ENCODE measurements at regions not wholly inside any gene's neighbourhood (a gene's known extent, or its start where the extent isn't known, plus 50 kb on each side); places are given as distances from the start of the nearest gene placed in this dataset.
"Not testable (repeated sequence)": the region's sequence is repeated elsewhere in the genome, so short reads cannot be mapped to it uniquely, and the experiment has no call there.

DNA sequence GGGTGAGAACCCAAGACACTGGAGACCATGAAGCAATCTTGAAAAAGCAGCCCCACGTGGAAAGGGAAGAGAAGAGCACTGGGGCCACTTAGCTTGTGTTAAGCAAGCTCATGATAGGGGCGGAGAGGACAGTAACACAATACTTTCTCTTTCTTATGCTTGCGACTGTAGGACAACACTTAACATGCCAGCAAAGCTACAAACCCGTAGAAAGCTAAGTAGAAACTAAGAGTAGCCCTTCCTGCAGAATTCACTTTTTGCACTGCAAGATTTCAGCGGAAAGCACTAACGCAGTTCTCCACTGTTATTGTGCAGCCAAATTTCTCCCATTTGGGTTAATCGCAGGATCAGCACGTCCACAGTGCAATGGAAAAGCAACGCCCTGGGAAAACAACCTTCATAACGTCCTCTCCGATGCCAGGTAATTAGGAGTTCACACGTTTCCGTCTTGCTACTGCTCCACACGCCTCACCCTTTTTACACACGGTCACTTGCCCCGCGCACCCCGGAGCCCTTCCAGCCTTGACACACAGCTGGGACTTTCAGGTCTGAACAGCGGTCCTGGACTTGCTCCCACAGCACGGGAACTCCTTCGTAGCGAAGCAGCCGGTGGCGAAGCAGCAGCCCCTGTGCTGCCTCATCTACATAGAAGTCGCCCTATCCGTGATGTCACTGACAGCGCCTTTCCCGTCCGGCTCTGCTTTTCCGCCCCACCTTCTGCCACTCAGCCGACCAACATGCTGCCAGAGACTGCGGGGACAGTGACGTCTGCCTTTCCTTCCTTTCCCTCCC, 148.6 kb downstream of the PPIAL4G start:
- peak overlapping the region; percentile 56 to 81 (median 65) for H3K27ac ChIP-seq
- under 1% methylated on average over 33 of the region's 33 CpGs for WGBS (ENCODE audit: insufficient coverage, low coverage, low lambda C conversion rate, missing lambda C conversion rate)
- H3K9me3 ChIP-seq = no peaks in the 10 kb centered on the region
- peak overlapping the region; percentile 39 to 58 (median 52) for H3K4me3 ChIP-seq
- intact Hi-C loops (cut with DNase I) = no loop called here
- TF ChIP-seq, protein P1, sequence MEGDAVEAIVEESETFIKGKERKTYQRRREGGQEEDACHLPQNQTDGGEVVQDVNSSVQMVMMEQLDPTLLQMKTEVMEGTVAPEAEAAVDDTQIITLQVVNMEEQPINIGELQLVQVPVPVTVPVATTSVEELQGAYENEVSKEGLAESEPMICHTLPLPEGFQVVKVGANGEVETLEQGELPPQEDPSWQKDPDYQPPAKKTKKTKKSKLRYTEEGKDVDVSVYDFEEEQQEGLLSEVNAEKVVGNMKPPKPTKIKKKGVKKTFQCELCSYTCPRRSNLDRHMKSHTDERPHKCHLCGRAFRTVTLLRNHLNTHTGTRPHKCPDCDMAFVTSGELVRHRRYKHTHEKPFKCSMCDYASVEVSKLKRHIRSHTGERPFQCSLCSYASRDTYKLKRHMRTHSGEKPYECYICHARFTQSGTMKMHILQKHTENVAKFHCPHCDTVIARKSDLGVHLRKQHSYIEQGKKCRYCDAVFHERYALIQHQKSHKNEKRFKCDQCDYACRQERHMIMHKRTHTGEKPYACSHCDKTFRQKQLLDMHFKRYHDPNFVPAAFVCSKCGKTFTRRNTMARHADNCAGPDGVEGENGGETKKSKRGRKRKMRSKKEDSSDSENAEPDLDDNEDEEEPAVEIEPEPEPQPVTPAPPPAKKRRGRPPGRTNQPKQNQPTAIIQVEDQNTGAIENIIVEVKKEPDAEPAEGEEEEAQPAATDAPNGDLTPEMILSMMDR (IDR thresholded peaks at IDR 0.05) = no peak
- peak; percentile 88 for TF ChIP-seq POLR2A (IDR thresholded peaks at IDR 0.05)
- H3K27me3 ChIP-seq = no peaks in the 10 kb centered on the region
- no peaks in the 10 kb centered on the region for H3K36me3 ChIP-seq
- H3K4me1 ChIP-seq = peaks cover 0 to 7% (median 0%) of the 10 kb centered on the region in 4 donors
- DNase-seq (peak; percentile 81 to 87 (median 87)), ATAC-seq (peak; percentile 81 to 92 (median 91))

DNA sequence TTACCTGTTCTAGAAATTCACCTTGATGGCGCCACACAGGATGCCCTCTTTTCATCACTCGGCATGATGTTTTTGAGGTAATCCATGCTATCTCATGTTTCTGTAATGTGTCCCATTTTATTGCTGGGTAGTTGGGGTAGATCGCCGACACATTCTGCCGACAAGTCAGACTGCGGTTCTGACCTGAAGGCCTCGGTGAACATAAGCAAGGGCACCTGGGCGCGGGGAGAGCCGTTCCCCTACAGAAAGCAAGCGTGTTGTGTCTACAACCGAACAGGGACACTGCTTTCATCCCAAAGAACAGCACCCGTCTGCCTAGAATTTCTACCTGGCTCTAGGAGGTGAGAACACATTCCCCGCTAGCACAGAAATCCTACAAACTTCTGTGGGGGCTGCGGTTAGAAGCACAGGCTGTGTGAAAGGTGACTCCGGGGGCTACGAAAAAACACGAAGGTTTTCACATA, 149.2 kb downstream of the PPIAL4G start:
- H3K4me1 ChIP-seq = peaks cover 0 to 7% (median 0%) of the 10 kb centered on the region in 4 donors
- no peak for TF ChIP-seq POLR2A (IDR thresholded peaks at IDR 0.05)
- TF ChIP-seq, protein P1 (IDR thresholded peaks at IDR 0.05) = no peak
- peak overlapping the region; percentile 56 to 81 (median 65) for H3K27ac ChIP-seq
- no peak for DNase-seq
- WGBS (ENCODE audit: insufficient coverage, low coverage, low lambda C conversion rate, missing lambda C conversion rate) = 3% methylated on average over 18 of the region's 18 CpGs
- intact Hi-C loops (cut with DNase I) = no loop called here
- H3K27me3 ChIP-seq = no peaks in the 10 kb centered on the region
- ATAC-seq = peak in 2 of 4 donors; percentile 5 to 11
- peak overlapping the region; percentile 39 to 58 (median 52) for H3K4me3 ChIP-seq
- no peaks in the 10 kb centered on the region for H3K9me3 ChIP-seq
- H3K36me3 ChIP-seq = no peaks in the 10 kb centered on the region

DNA sequence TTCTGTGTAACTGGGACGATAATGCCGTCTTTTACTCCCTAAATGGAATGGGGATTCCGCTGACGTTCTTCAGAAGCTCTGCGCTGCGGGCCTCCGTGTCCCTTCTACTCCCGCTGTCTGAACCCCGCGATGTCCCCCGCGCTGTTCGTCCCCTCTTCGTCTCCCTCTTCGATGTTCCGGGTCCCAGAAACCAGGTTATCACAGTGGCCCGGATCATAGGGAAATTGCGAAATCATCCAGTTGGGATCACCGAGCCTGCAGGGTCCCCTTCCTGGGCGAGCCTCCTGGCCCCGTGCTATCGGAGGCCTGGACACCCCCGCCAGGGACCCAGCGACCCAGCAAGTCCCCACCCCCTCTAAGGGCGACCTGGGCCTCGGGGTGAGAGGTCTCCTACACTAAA, 154.2 kb downstream of the PPIAL4G start:
- ATAC-seq (no peak), DNase-seq (no peak)
- Histone ChIP-seq H3K27ac (no peak overlapping the region), H3K27me3 (no peaks in the 10 kb centered on the region), H3K4me1 (peaks cover 0 to 4% (median 0%) of the 10 kb centered on the region in 4 donors), H3K4me3 (no peak overlapping the region), H3K9me3 (no peaks in the 10 kb centered on the region), H3K36me3 (no peaks in the 10 kb centered on the region)
- 22% methylated on average over 13 of the region's 26 CpGs for WGBS (ENCODE audit: insufficient coverage, low coverage, low lambda C conversion rate, missing lambda C conversion rate)
- no peak for TF ChIP-seq POLR2A (IDR thresholded peaks at IDR 0.05)
- TF ChIP-seq, protein P1 (IDR thresholded peaks at IDR 0.05) = no peak
- intact Hi-C loops (cut with DNase I) = no loop called here

DNA sequence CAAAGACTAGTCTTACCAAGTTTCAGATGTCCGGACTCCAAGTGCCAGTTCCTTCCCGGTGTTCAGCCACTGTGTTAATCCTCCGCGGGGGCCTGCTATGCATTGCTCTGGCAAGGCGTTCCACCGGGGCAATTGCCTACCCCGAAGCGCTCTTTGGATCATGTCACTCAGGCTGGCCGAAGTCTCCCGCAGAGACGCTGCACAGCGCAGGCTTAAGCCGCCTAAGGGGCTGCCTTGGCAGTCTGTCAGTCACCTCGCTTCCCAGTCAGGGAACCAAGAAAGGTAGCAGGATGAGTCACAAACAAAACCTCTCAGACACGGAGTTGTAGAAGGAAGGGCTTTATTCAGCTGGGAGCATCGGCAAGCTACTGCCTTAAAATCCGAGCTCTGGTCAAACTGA, 158.1 kb downstream of the PPIAL4G start:
- DNase-seq; H3K27ac ChIP-seq; ATAC-seq; H3K36me3 ChIP-seq; H3K4me3 ChIP-seq; H3K9me3 ChIP-seq; H3K4me1 ChIP-seq; intact Hi-C loops (cut with DNase I); H3K27me3 ChIP-seq: not testable (repeated sequence)
- WGBS (ENCODE audit: insufficient coverage, low coverage, low lambda C conversion rate, missing lambda C conversion rate) = 90% methylated on average over 15 of the region's 17 CpGs

DNA sequence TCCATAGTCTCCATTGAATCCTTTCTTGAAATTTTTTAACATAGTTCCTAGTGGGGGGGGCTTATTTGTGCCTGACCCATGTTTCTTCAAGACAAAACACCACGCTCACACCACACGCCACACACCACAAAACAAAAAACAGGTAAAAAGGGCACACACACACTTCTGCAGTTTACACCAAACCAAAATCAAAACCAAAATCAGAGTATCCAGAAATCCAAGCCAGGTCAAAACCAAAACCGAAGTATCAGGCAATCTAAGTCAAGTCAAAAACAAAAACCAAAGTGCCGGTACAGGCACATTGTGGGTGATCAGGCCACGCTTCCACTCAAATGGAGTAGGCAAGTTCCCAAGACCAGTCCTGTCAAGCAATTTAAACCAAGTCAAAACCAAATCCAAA, 158.6 kb downstream of the PPIAL4G start:
- 92% methylated on average over 5 of the region's 5 CpGs for WGBS (ENCODE audit: insufficient coverage, low coverage, low lambda C conversion rate, missing lambda C conversion rate)
- DNase-seq; ATAC-seq; H3K36me3 ChIP-seq; H3K9me3 ChIP-seq; intact Hi-C loops (cut with DNase I); H3K4me3 ChIP-seq; H3K27me3 ChIP-seq; H3K27ac ChIP-seq; H3K4me1 ChIP-seq: not testable (repeated sequence)

DNA sequence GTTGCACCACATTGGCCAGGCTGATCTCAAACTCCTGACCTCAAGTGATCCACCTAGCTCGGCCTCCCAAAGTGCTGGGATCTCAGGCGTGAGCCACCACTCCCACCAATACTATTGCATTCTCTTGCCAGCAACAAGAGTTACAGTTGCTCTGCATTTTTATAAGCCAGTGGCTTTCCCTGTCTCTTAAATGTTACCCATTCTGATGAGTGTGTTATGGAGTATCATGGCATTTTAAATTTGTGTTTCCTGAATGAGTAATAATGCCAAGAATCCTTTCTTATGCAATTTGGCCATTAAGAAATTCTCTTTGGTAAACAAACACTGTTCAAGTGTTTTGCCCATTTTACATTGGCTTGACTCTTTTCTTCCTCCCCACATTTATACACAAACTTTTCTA, 163.0 kb downstream of the PPIAL4G start:
- DNase-seq; H3K36me3 ChIP-seq; intact Hi-C loops (cut with DNase I); H3K4me1 ChIP-seq; H3K4me3 ChIP-seq; H3K9me3 ChIP-seq; ATAC-seq; H3K27ac ChIP-seq: not testable (repeated sequence)
- WGBS (ENCODE audit: insufficient coverage, low coverage, low lambda C conversion rate, missing lambda C conversion rate) = 77% methylated on average over 2 of the region's 2 CpGs
- peaks cover 0 to 26% of the 10 kb centered on the region in 2 donors for H3K27me3 ChIP-seq

Data from right lobe of liver (tissue), 6 donors.